Lower leg skin (tissue), 3 donors: ENCODE measurements at regions not wholly inside any gene's neighbourhood (a gene's known extent, or its start where the extent isn't known, plus 50 kb on each side); places are given as distances from the start of the nearest gene placed in this dataset.

Experiments
- CTCF ChIP-seq, 3 donors: fragments of 450-650 bp; IDR thresholded peaks; one replicate each; pipeline ENCODE4 v1.5.1; 2016; ENCODE audit warnings: antibody characterized with exemption in 3 of 3, mild to moderate bottlenecking in 3 of 3, moderate library complexity in 2 of 3
- POLR2A ChIP-seq, 2 donors: fragments of 450-650 bp; IDR thresholded peaks; one replicate each; pipeline ENCODE4 v1.6.1; 2016 to 2017; ENCODE audit warnings: antibody characterized with exemption in 2 of 2, mild to moderate bottlenecking in 1 of 2, moderate library complexity in 1 of 2

- TF ChIP-seq CTCF (IDR thresholded peaks at IDR 0.05): no peak
- no peak for TF ChIP-seq POLR2A (IDR thresholded peaks at IDR 0.05)
These were observed 1078.2 kb downstream of the ZPLD1 start for GRCh38 chr3:103513003-103513402.
